ENCODE measurements at regions not wholly inside any gene's neighbourhood (a gene's known extent, or its start where the extent isn't known, plus 50 kb on each side); places are given as distances from the start of the nearest gene placed in this dataset.

DNA sequence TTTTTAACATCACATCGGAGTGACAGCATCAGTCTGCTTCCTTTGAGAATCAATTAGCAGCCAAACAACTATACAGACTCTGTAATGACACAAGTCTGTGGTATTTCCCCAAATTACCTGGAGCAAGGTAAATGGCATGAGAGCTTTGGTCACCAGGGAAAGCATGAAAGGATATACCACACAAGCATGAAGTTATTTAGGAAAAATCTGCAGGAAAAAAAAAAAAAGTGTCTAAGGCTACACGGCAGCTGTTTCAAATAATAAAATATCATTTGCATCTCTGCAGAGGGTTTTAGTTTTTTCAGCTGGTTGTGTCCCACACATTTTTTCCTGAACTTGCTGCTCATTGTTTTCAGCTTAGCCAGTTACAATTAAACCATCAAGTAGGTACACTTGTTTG, 234.7 kb downstream of the TTLL7 start:
- TF ChIP-seq FOXM1 (IDR thresholded peaks at IDR 0.05; ENCODE audit: borderline replicate concordance, low read depth) (no peak), RAD21 (IDR thresholded peaks at IDR 0.05; ENCODE audit: low read depth) (no peak), ZBTB7A (IDR thresholded peaks at IDR 0.05; ENCODE audit: low read depth) (no peak), TCF12 (IDR thresholded peaks at IDR 0.05; ENCODE audit: low read depth) (no peak), CREB1 (IDR thresholded peaks at IDR 0.05; ENCODE audit: low read depth) (no peak), TAF1 (IDR thresholded peaks at IDR 0.05; ENCODE audit: low read depth) (no peak), CEBPB (IDR thresholded peaks at IDR 0.05) (no peak), NFIC (IDR thresholded peaks at IDR 0.05) (no peak), EGR1 (IDR thresholded peaks at IDR 0.05) (no peak)
- TF ChIP-seq, protein P1, sequence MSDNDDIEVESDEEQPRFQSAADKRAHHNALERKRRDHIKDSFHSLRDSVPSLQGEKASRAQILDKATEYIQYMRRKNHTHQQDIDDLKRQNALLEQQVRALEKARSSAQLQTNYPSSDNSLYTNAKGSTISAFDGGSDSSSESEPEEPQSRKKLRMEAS (IDR thresholded peaks at IDR 0.05) = no peak
- TF ChIP-seq, protein P2, sequence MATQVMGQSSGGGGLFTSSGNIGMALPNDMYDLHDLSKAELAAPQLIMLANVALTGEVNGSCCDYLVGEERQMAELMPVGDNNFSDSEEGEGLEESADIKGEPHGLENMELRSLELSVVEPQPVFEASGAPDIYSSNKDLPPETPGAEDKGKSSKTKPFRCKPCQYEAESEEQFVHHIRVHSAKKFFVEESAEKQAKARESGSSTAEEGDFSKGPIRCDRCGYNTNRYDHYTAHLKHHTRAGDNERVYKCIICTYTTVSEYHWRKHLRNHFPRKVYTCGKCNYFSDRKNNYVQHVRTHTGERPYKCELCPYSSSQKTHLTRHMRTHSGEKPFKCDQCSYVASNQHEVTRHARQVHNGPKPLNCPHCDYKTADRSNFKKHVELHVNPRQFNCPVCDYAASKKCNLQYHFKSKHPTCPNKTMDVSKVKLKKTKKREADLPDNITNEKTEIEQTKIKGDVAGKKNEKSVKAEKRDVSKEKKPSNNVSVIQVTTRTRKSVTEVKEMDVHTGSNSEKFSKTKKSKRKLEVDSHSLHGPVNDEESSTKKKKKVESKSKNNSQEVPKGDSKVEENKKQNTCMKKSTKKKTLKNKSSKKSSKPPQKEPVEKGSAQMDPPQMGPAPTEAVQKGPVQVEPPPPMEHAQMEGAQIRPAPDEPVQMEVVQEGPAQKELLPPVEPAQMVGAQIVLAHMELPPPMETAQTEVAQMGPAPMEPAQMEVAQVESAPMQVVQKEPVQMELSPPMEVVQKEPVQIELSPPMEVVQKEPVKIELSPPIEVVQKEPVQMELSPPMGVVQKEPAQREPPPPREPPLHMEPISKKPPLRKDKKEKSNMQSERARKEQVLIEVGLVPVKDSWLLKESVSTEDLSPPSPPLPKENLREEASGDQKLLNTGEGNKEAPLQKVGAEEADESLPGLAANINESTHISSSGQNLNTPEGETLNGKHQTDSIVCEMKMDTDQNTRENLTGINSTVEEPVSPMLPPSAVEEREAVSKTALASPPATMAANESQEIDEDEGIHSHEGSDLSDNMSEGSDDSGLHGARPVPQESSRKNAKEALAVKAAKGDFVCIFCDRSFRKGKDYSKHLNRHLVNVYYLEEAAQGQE (IDR thresholded peaks at IDR 0.05; ENCODE audit: low read depth) = no peak

DNA sequence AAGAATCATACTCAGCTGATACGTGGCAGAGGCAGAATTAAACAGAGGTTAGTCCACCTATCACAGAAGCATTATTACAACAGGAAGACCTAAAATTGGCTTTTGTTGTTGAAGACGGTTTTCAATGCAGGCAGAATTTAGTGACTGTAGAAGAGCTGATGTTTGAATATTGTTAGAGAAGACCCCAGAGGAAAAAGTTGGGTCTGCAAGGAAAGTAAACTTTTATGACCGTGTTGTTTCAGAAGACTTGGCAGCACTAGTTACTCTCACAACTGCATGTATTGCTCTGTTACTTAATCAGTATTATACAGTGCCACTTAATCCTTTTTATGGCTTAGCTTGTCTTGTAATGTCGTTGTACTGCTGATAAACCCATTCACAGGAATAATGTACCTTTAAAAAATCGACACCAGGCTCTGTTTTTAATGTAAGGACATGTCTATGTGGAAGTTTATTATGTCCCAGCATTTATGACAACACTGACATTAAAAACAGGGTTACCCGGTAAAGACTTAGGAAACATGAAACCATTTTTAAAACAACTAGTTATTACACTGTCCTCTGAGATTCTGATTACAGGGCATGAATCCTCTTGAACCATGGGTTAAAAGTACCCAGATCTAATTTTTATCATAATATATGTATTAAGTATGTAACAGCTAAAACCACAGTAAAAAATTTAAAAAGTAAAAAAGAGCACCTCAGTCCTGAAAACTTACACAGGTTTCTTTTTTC, 235.4 kb downstream of the TTLL7 start:
- TF ChIP-seq YY1 (IDR thresholded peaks at IDR 0.05; ENCODE audit: low read depth) (no peak), FOXM1 (IDR thresholded peaks at IDR 0.05; ENCODE audit: borderline replicate concordance, low read depth) (no peak), RAD21 (IDR thresholded peaks at IDR 0.05; ENCODE audit: low read depth) (no peak)
- TF ChIP-seq, protein P3, sequence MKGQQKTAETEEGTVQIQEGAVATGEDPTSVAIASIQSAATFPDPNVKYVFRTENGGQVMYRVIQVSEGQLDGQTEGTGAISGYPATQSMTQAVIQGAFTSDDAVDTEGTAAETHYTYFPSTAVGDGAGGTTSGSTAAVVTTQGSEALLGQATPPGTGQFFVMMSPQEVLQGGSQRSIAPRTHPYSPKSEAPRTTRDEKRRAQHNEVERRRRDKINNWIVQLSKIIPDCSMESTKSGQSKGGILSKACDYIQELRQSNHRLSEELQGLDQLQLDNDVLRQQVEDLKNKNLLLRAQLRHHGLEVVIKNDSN (IDR thresholded peaks at IDR 0.05) = no peak

DNA sequence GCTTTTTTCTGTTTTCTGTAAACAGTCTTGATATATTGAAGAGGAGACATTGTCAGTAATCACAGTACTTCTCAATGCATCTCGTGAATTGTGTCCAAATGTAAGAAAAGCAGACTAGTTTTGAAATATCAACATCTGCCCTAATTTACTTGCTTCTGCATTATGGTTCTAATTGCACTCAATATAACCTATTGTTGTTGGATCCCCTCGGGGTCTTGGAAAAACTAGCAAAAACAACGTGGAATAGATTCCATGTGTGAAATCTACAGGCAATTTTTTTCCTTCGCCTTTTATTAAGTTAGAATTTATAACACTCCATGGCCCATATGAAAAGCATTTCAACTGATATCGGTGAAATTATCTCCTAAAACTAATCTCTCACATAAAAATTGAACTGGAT, 236.5 kb downstream of the TTLL7 start:
- TF ChIP-seq CREB1 (IDR thresholded peaks at IDR 0.05; ENCODE audit: low read depth) (no peak), CEBPB (IDR thresholded peaks at IDR 0.05) (no peak), TEAD4 (IDR thresholded peaks at IDR 0.05) (no peak), EGR1 (IDR thresholded peaks at IDR 0.05) (no peak), NFIC (IDR thresholded peaks at IDR 0.05) (no peak)

DNA sequence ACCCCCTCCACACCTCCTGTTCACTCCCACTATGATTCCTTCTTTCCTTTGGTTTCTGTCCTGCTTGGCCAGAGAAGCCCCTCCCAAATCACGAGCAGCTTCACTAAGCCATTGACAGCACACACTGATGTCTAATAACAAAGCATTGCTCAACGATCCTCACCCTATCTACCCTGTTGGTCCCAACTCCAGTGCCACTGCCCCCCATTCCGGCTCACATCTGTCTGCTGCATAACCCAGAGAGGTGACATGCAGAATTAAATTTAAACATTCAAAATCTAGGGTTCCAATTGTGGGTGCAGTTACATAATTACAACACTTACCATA, 236.9 kb downstream of the TTLL7 start:
- TF ChIP-seq TCF12 (IDR thresholded peaks at IDR 0.05; ENCODE audit: low read depth) = no peak
- TF ChIP-seq, protein P1 (IDR thresholded peaks at IDR 0.05) = no peak
- TF ChIP-seq, protein P3 (IDR thresholded peaks at IDR 0.05) = no peak
- no peak for TF ChIP-seq CREB1 (IDR thresholded peaks at IDR 0.05; ENCODE audit: low read depth)

DNA sequence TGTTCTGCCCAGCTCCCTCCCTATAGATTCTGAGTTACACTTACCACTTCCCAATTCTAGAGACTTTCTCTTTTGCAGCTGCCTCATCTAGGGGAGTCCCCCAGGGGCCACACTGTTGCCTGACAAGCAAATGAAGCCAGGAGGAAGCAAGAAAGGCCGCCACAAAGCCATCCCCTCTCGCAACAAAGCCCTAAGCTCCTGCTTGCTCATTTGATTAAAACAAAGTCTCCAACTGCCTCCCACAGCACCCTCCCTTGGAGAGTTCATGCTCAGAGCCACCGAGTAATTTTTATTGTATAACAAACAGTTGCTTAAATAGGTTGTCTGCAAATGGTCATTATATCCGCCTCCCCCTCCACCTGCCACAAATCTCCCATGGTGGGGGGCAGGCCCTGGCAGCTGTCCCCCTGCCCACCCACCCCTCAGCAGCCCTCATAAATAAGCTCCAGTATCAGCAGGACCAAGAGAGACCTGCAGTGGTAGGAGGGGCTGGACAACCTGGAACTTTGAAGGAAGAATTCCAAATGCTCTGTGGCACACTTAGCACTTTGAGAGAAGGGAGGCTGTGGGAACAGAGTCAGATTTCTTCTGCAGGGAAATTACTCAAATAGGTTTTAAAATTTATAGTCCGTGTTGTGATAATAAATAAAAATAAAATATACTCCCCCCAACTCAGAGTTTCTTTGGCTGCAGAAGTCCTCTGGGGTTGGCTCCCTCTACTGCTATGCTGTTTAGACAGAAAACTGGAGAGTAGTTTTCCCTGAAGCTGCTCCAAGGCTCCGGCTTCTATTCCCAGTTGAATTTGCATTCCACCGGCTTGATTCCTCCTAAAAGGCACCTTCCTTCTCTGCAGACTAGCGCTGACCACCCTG, 237.5 kb downstream of the TTLL7 start:
- TF ChIP-seq RAD21 (IDR thresholded peaks at IDR 0.05; ENCODE audit: low read depth) (no peak), EGR1 (IDR thresholded peaks at IDR 0.05) (no peak)

DNA sequence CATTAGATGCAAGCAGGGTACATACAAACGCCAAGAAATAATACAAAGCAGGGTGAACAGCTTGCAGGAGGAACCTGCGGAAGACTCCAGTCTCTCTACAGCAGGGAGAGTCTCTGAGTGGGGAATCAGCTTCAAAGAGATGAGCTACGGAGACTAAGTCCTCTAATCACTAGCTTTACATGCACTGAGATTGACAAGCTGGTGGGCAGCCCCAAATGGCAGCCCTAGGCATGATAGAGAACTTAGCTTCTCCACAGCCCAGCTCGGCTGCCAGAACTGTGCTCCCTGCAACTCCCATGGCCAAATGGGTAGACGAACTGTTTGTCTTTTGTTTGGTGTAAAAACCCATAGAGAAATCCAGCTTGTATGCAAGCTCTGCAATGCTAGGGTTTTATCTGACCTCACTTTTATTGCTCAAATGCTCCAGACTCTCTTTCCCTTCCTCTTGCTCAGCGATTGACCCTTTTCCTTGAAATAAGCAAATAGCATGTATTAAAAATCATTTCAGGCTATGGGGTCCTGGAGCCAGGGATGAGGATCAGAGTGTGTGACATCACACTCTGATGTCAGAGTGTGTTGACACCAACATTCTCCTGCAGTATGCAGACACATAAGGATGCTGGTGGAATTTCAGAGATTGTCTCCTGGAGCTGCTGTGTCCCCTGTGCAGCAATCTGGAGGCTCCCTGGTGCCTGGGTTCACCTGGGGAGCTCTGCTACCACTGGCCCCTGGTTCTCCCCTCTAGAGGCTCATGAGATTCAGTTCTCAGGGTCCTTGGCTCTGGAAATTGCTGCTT, 238.5 kb downstream of the TTLL7 start:
- TF ChIP-seq FOXM1 (IDR thresholded peaks at IDR 0.05; ENCODE audit: borderline replicate concordance, low read depth) (no peak), TEAD4 (IDR thresholded peaks at IDR 0.05) (no peak), TAF1 (IDR thresholded peaks at IDR 0.05; ENCODE audit: low read depth) (no peak)
- TF ChIP-seq, protein P2 (IDR thresholded peaks at IDR 0.05; ENCODE audit: low read depth) = no peak
- TF ChIP-seq, protein P1 (IDR thresholded peaks at IDR 0.05) = no peak
- TF ChIP-seq, protein P3 (IDR thresholded peaks at IDR 0.05) = no peak

Data from Ishikawa (cell line).